Stimulated activated CD4-positive, alpha-beta T cell treated with anti-CD3 and anti-CD28 coated beads, Interleukin-1b, Interleukin-23, amount 100 ng/mL, for 4 hours (primary cell): ENCODE measurements at regions not wholly inside any gene's neighbourhood (a gene's known extent, or its start where the extent isn't known, plus 50 kb on each side); places are given as distances from the start of the nearest gene placed in this dataset.

Experiments used
- DNase-seq, 2 donors: peaks; one replicate each; pipeline ENCODE4 v3.0.0-alpha.2; 2020; ENCODE audit warnings: low read depth in 2 of 2

DNA sequence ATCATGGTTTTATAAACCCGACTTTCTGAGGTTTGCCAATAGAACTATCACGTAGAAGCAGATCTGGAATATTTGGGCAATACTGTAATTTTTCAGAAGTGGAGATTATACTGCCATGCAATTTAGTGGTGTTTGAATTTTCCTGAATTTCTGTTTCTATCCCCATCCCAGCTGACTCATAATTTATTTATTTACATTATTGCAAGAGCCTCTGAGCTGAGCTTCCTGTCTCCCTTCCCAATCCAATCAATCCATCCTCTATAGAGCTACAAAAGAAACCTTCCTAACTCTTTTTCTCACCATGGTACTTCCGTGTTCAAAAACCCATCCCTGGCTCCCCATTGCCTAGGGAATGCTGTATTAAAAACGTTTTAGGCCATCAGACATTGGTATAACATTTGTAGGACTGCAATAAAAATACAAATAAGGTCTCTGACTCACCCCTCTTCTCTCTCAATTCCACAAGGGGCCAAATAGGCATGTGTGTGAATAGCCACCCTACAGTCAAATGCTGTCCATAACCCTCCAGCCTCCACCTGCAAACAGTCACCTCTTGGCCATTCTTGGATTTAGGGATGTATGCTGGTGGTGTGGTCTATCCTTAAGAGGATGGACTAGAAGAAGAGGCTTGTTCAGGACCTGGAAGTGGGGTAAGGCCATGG, 190.7 kb downstream of the CD47 start:
- DNase-seq, result no peak

GRCh38 chr3:107897471-107898061, 193.3 kb downstream of the CD47 start:
- no peak for DNase-seq

- no peak for DNase-seq
These were observed 195.8 kb downstream of the CD47 start for GRCh38 chr3:107894998-107895397.

GRCh38 chr3:107892955-107893624, 197.7 kb downstream of the CD47 start:
- DNase-seq, result no peak

DNA sequence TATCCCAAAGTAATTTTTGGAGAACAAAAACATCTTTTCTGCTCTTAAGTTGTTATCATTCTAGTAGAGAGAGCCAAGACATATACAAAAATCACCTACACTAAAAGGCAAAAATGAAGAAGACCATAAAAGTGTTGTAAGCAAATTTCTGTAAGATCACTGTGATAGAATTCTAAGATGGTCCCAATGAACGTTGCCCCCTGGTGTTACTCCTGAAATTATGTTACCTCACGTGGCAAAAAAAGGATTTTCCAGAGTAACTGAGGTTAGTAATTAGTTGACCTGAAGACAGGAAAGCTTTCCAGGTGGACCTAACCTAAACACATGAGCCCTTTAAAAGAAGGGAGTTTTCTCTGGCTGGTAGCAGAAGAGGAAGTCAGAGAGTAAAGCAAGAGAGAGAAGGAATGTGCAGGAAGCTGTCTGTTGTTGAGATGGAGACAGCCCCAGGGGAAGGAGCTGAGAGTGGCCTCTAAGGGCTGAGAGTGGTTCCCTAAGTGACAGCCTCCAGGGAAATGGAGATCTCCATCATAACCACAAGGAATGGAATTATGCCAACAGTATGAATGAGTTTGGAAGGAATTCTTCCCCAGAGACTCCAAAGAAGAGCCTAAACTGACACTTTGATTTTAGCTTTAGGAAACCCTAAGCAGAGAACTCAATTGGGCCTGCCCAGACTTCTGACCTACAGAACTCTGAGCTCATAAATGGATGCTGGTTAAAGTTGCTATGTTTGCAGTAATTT, 205.9 kb downstream of the CD47 start:
- no peak for DNase-seq

GRCh38 chr3:107884028-107884427, 206.8 kb downstream of the CD47 start:
- DNase-seq, result no peak

- no peak for DNase-seq
These were observed 207.9 kb downstream of the CD47 start for GRCh38 chr3:107882881-107883280.

DNA sequence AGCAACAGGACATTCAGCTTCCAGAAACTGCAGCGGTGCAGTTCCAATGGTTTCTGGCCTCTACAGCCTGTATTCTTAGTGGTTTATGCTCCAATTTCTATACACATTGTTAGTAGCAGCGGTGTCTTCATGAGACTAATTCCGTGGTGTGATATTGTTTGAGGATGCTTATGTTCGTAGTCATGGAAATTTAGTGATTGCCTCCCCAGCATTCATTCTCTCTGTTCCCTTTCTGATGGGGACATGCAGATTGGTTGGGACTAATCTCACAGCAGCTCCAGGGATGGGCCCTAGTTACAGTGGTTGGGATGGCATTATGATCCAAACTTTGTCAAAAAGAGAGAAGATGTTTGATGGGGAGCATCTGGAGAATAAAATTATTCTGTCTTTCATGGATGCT, 208.6 kb downstream of the CD47 start:
- DNase-seq, result no peak

DNA sequence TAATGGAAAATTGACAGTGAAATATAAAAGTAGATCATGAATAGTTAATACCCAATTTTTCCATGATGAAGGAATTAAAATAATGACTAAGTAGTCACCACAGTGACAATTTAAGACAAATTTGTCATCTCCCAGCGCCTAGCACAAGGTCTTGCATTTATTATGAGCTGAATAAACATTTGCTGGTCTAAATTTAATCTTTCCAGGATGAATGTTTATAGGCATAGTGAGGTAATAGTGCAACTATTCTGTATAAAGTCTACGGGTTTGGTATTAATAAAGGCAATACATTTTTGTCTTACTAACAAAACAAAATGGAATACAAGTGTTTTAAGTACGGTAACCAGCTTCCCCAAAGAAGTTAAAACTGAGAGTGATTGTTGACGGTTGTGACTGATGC, 209.3 kb downstream of the CD47 start:
- DNase-seq, result no peak

GRCh38 chr3:107880702-107881101, 210.1 kb downstream of the CD47 start:
- no peak for DNase-seq

DNA sequence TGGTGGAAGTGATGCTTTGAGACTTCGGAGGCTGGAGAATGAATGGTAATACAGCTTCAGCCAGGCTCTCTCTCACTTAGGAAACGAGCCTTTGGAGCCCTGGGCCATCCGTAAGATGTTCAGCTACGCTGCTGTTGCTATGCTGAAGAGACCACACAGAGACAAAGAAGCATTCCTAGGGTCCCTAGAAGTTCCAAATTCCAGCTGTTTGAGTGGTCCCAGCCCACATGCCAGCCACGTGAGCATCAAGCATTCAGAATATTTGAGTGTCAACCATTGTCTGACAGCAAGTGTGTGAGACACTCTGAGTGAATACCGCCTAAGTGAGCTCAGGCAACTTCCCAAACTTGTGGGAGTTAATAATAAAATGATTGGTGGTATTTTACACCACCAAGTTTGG, 212.9 kb downstream of the CD47 start:
- no peak for DNase-seq

GRCh38 chr3:107870943-107871638, 219.7 kb downstream of the CD47 start:
- no peak for DNase-seq

- DNase-seq, result no peak
These were observed 220.7 kb downstream of the CD47 start for GRCh38 chr3:107870096-107870495.

DNA sequence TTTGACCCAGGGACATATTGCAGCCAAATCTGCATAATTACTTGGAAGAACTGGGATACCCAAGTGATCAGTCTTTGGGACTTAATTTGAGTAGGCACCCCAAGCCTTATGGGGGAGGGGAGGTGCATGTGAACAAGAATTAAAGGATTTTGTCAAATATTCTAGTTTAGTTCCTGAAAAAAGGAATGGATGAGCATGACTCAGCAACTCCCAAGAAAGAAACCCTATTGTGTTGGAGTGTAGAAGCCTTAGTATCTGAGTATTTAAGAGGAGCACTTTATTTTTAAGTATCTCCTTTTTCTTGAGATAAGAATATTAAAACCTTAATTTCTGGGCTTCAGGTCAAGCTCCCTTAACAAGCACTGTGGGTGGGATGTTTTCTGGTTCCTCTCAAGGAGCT, 222.4 kb downstream of the CD47 start:
- DNase-seq, result no peak

DNA sequence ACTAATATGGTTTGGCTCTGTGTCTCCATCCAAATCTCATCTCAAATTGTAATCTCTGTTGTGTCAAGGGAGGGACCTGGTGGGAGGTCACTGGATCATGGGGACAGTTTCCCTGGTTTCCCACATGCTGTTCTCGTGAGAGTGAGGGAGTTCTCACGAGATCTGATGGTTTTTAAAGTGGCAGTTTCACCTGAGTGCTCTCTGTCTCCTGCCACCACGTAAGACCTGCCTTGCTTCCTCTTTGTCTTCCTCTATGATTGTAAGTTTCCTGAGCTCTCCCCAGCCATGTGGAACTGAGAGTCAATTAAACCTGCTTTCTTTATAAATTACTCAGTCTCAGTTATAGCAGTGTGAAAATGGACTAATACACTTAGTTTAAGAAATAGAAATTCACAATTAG, 228.9 kb downstream of the CD47 start:
- no peak for DNase-seq

DNA sequence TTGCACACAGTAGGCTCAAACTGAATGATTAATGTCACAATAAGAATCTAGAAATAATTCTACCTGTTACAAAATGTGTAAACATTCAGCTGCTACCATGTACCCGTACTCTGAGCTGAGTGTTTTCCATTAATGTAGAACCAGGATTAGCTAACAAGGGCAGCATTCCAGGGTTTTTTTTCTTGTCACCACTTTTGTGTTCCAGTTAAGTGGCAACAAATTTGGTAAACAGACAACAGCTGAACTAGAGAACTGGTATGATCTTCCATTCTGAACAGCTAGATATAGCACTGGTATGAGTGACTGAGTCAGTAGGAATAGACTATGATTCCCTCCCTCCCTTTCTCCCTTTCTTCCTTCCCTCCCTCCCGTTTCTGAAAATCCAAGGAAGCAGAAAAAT, 229.4 kb downstream of the CD47 start:
- no peak for DNase-seq
